Testis (tissue), 2 donors: ENCODE measurements at regions not wholly inside any gene's neighbourhood (a gene's known extent, or its start where the extent isn't known, plus 50 kb on each side); places are given as distances from the start of the nearest gene placed in this dataset.

Experiments
- POLR2A ChIP-seq: fragments of 450-650 bp; IDR thresholded peaks from one replicate; pipeline ENCODE4 v1.6.1; 2017; ENCODE audit warnings: antibody characterized with exemption, mild to moderate bottlenecking, moderate library complexity
- TF ChIP-seq, protein P1 (sequence below), 3 experiments: fragments of 450-650 bp in 2 of 3; fragments of 200-600 bp in 1 of 3; sonication (generic) in 1 of 3; IDR thresholded peaks; one replicate each; pipeline ENCODE4 v1.5.1; 2016 to 2019; ENCODE audit warnings: antibody characterized with exemption in 3 of 3, mild to moderate bottlenecking in 2 of 3, moderate library complexity in 1 of 3

DNA sequence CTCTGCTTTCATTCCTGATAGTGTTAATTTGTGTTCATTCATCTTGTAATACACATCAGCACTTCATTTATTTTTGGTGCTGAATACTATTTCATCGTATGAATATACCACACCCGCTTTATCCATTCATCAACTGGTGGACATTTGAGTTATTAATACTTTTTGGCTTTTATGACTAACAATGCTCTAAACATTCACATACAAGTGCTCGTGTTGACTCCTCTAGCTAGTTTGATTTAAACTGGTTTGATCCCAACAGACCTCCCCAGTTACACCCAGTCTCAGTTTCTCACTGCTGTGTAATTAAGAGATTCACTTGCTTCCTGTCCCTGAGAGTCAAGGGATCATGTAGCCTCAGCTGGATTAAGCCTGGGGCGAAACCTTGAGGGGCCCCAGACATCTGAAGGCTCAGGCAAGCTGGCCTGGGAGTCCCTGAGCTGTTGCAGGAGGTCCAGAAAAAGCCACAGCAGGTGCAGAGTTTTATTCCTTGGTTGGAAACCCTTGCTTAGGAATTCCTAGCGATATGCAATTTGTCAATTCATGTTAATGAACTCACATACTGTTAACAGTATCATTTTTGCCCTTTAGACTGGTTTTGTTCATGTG, 52.8 kb upstream of the CLDN24 start:
- TF ChIP-seq, protein P1, sequence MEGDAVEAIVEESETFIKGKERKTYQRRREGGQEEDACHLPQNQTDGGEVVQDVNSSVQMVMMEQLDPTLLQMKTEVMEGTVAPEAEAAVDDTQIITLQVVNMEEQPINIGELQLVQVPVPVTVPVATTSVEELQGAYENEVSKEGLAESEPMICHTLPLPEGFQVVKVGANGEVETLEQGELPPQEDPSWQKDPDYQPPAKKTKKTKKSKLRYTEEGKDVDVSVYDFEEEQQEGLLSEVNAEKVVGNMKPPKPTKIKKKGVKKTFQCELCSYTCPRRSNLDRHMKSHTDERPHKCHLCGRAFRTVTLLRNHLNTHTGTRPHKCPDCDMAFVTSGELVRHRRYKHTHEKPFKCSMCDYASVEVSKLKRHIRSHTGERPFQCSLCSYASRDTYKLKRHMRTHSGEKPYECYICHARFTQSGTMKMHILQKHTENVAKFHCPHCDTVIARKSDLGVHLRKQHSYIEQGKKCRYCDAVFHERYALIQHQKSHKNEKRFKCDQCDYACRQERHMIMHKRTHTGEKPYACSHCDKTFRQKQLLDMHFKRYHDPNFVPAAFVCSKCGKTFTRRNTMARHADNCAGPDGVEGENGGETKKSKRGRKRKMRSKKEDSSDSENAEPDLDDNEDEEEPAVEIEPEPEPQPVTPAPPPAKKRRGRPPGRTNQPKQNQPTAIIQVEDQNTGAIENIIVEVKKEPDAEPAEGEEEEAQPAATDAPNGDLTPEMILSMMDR (IDR thresholded peaks at IDR 0.05), result no peak
- no peak for TF ChIP-seq POLR2A
